ENCODE measurements at regions not wholly inside any gene's neighbourhood (a gene's known extent, or its start where the extent isn't known, plus 50 kb on each side); places are given as distances from the start of the nearest gene placed in this dataset.

- no peak for DNase-seq
Measured at GRCh38 chrX:33465137-33465536, 253.8 kb upstream of the DMD start.

GRCh38 chrX:33457102-33457501, 245.8 kb upstream of the DMD start:
- DNase-seq: no peak

GRCh38 chrX:33447285-33447684, 235.9 kb upstream of the DMD start:
- DNase-seq: no peak

DNA sequence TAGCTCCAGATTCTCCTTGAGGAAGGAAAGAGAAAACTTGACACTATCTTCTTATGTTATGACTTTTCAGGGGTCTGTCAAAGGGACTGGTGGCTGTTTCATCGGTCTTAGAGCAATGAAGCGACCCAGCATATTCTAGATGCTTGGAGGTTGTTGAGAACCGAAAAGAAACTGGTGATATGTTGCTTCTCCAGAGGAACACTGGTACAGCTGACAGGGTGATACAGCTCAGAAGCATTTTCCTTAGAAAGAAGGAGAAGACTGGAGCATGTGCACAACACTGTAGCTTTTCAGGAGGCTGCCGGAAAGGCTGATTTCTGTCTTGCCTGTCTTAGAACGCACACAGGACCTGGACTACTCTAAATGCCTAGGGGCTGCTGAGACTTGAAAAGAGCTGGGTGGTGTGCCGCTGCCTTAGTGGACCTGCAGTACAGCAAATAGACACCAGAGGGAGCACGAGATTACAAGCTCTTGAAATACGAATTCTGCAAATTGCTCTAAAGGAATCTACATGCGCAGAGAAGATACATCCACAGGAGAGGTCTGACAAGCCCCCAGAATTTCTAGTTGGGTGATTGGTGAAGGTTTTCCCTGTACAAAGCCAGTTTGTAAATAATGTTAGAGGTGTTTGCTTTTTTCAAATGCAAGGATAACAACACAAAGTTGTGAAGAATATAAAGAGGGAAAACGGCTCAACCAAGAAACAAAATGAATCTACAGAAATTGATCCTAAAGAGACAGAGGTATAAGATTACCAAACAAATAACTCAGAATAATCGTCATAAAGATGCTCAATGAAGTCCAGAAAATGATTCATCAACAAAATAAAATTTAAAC, 223.1 kb upstream of the DMD start:
- peak; percentile 41 for DNase-seq

GRCh38 chrX:33416273-33416805, 205.0 kb upstream of the DMD start:
- DNase-seq: no peak

DNA sequence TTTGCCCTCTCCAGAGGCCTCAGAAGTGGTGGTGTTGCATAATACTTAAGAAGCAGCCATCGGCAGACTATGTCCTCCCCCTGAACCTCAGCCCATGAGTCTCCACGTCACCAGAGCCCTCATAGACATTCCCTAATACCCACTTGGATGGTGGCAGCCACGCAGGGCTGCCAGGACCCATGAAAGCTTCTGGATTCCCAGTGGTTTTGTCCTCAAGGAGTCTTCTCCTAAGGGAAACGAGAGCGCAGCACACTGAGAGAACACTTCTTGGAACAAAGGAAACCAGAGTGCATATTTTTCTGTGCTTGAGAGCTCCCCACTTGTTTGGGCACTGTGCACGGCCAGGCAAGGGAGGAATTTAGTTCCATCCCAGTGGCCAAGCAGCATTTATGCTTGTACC, 204.1 kb upstream of the DMD start:
- DNase-seq: no peak

GRCh38 chrX:33385546-33385945, 174.2 kb upstream of the DMD start:
- peak; percentile 13 for DNase-seq

- DNase-seq: peak; percentile 8
Measured at GRCh38 chrX:33379839-33380238, 168.5 kb upstream of the DMD start.

DNA sequence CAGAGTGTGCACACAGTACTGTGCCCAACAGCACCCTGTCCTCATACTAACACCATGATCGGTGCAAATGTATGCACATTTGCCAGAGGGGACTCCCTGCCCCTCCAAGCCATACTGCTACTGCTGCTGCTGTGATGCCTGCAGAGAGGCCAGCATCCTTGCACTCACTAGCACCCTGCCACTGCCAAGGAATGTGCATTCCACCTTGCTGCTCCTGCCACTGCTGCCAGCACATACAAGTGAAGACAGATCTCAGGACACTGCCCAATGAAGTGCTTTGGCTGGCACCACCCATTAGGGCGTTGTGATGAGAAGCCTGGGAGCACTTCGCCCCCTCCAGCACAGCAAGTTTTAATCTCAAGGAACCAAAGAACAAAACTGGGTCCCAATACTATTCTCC, 146.3 kb upstream of the DMD start:
- DNase-seq: no peak

DNA sequence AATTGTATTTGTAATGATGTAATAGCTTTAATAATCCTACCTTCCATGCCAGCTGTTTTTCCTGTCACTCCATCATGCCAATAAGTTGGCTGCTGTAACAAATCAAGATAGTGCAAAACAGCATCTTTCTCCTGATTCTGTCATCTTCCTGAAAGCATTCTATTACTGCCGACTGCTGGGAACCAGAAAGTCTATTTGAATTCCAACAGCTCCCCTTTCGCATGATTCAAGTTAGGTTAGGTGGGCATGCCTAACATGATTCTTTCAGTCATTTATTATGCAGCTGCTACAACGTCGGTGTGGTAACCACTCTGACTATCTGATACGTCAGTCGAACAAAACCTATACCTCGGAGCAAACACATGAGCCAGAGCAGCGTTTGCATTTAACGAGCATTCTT, 127.9 kb upstream of the DMD start:
- DNase-seq: peak; percentile 18

- DNase-seq: peak; percentile 21
Measured at GRCh38 chrX:33336783-33337182, 125.4 kb upstream of the DMD start.

DNA sequence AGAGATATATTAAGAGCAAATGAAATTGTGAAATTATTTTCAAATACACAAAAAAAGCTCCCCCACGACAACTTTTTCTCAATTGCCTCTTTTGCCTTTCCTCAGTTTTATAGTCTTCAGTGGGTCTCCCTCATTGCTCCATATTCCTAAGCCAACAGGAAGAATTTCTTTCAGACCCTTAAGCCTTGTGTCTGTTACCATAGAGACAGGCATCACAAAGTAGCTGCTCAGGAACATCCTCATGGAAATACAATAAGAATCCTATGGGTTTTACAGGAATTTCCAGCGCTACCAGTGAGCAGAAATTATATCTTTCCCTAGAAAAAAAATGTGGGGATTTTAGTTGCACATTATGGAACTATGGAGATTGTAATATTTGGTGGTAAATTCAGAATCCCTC, 121.9 kb upstream of the DMD start:
- DNase-seq: no peak

GRCh38 chrX:33330798-33331197, 119.4 kb upstream of the DMD start:
- no peak for DNase-seq

- DNase-seq: no peak
Measured at GRCh38 chrX:33324099-33324498, 112.8 kb upstream of the DMD start.

DNA sequence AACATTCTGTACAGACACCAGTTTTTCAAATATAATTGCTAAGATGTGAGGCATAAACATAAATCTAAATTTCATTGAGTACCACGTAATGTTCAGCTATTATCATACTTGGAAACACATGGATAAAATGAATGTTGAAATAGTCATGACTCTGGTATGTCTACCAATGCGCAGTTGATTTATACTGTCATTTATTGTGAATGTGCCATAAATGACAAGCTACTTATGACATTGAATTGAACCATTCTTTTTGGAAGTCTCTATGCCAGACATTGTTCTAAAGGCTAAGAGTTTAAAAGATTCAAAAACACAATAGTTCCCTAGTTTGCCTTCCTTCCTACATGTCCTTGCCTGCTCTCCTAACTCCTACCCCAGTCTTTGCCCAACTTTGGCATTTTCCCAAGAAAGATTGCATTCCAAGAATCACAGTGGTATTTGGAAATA, 96.6 kb upstream of the DMD start:
- DNase-seq: no peak

GRCh38 chrX:33298622-33299021, 87.3 kb upstream of the DMD start:
- no peak for DNase-seq

GRCh38 chrX:33285550-33285949, 74.2 kb upstream of the DMD start:
- DNase-seq: no peak

DNA sequence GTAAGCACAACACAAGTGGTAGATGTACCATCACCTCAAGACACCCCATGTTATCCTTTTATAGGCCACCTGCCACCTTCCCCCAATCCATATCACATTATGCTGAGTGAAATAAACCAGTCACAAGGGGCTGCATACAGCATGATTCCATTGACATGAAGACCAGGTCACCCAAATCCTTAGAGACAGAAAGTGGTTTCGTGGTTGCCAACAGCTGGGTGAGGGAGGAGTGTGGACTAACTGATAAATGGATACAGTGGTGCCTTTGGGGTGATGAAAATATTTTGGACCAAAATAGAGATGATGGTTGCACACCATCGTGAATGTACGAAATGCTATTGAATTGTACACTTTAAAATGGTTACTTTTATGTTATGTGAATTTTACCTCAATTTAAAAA, 65.7 kb upstream of the DMD start:
- DNase-seq: no peak

DNA sequence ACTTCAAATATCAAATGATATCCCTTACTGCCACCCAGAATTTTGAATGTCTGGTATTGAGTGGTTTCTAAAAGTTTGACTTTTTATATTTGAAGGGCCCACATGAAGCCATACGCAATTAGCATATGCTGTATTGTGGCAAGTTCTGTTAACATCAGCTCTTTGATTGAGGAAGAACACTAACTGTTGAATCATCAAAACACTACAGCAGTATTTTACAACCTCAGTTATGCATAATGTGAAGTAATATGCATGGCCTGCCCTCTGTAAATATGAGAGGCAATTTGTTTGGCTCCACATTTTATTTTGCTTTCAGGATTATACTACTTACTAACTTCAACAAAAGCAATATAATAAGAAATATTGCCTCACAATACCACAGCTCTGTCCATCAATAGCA, 62.2 kb upstream of the DMD start:
- DNase-seq: no peak

DNA sequence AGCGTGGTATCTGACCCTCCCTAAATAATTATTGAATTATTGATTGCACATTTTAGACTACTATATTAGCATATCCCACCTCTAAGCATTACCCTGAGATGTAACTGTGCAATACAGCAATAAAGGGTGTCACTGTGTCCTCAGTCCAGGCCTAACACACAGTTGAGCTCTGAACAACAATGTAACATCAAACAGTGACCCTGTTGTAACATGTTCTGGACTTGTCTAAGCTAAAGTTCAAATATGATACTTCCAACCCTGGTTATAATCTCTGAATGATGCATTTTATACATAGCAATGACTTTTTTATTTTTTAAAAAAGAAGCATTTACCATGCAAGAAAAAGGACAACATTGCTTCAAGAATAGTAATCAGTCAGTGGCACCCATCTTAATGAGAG, 61.6 kb upstream of the DMD start:
- no peak for DNase-seq
